ENCODE measurements at regions not wholly inside any gene's neighbourhood (a gene's known extent, or its start where the extent isn't known, plus 50 kb on each side); places are given as distances from the start of the nearest gene placed in this dataset.

DNA sequence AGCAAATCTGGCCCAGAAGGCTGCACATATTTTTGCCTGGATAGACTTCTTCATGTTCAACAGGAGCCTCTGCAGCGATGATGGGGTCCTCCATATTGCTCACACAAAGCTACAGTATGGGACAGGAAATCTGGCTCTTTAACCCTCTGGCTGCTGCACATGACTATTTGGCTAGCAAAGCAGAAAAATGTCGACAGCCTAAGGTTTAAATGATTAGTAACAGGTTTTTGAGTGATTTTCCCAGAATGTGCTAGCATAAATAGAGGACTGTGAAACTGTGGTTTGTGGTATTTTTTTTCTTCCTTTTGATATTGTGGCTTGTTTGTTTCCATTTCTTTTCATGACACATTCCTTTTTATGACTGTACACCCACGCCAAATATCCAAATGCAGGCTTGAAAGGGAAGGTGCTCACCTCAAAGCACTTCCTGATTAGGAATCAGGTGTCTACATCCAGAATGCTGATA lies 120.2 kb upstream of the GK2 start:
- no peak for DNase-seq

DNA sequence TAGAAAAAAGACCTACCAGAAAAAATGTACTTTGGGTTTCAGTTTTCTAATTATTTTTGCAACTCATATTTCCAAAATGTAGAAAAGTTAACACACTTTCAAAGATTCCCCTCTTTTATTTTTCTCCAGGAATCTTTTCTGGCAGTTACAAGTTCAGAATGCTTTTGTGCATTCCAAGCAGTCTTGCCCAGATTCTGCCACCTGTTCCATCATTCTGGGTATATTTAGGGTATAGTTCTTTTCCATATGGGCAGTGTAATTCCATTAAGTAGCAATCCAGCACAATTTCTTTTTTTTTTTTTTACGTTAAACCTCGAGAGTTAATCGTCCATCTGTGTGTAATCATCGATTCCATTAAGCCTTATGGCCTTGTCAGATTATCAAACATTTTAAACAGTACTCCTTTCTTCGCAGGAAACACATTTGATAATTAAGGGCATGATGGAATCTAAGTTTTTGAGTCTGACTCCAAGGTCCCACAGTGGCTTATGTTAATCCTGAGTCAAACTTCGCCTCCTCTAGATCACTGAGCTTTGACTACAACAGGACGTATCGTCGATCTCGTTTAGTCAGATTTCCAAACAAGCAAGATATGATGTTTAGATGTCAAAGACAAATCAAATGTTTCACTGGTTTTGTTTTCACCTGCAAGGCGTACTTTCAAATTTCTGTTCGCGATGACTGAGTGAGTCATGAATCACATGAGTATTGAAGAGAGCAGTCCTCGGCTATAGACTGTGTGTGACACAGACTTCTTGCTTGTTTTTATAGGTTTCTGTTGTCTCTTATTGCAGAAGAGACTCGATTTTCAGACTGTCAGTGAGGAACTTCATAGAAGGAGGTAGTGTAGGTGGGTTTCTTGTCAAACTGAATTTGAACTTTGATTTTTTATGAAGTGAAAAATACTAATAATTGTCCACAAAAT lies 118.9 kb upstream of the GK2 start:
- DNase-seq: peak; percentile 2

DNA sequence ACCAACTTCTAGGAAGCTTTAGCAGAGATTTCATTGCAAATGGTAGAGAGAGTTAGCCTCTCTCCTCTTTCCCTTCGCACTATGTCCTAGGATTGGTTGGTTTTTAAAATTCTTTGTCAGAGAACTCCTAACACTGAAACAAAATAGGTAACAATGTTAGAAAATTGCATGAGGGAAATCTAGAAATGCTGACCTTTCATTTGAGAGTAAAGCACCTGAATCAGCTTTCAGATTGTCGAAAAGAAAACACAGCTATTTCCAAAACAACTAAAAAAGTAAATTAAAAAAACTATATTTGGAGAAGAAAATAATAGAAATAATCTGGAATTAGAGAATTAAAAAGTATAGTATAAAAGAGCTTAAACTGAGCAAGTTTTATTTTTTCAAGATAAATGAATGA lies 108.1 kb upstream of the GK2 start:
- no peak for DNase-seq

DNA sequence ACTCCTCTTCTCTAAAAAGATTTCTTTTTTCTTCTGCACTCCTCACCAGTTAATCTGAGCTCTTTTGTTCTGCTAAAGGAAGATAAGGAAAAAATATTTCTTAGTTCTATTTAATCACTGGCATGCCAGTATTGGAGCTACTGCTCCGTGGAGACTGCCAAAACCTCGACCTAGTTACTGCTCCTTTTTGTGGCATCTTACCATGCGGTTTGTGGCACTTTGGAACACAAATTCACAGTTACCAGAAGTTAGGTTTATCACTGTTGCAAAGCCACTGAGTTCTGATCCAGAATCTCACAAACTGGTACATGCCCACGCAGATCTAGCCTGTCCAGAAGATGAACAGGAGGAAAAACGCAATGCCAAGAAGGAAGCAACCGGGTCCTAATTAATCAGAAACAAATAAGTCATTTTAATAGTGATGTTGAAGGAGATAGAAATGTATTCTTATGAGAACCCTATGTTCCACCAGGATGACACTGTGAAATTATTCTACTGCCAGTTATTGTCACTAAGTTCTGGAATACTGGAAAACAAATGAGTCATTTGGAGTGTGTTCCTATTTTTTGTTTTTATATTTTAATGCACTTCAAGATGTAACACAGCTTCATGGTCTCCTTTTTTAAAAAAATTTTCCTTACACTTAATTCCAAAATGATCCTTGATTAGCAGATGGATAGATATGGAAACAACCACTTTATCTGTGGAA lies 106.7 kb upstream of the GK2 start:
- DNase-seq: no peak

DNA sequence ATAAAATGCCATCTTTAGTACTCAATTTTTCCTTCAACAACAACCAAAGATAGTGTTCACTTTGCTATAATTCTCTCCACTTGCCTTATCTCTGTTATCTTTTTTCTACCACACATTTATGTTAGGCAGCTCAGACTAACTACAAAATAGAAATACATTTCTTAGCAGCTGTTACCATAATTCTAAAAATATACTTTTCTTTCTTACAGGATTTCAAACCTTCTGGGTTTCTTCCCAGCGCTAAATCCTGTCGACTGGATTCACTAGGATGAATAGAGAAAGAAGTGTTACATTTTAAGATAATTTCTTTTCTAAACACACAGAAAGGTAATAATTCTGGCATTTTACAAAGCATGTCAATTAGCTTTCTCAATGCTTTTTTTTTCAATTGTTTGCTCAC lies 105.5 kb upstream of the GK2 start:
- DNase-seq: no peak

DNA sequence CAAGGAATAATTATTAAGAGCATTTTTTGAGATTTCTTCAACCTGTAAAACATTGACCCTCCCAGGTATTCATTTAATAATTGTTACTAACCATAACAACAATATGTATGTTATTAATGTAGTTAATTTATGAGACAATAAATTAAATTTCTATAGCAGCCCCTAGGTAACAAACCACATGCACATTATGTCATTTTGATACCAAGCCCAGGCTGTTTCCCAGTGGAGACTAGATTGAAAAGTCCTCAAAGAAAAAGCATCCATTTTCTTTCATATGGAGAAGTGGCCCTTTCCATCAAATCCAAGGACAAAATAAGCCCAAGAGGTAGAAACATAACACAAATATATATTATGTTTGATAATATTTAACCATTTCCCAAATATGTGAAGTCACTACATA lies 104.3 kb upstream of the GK2 start:
- DNase-seq: no peak

DNA sequence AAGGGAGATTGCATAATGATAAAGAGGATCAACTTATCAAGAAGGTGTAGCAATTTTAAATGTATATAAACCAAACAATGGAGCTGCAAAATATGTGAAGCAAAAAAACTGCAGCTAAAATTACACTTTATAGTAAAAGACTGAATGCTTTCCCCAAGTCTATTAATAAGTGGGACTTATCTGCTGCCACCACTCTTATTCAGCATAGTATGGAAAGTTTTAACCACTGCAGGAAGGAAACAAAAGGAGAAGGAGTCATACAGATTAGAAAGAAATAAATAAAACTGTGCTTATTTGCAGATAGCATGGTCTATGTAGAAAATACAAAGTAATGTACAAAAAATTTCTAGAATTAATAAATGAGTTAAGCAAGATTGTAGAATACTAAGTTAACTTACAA lies 94.1 kb upstream of the GK2 start:
- DNase-seq: no peak

DNA sequence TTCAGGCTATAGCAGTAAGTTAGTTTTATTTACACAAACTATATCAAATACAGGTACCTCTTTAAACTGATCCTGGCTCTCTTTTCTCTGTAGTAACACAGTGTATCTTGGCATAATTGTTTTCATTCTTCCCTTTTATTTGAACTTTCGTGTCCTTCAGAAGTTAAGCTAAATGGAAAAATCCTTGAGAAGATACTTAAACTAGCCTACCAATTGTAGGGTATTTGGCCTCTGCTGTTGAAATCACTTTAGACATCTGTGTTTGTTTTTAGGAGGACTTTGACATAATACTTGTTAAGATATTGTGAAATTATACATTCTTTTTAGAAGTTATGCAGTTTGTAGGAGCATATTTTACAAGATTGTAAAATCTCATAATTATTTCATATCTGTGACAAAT lies 90.3 kb upstream of the GK2 start:
- no peak for DNase-seq

DNA sequence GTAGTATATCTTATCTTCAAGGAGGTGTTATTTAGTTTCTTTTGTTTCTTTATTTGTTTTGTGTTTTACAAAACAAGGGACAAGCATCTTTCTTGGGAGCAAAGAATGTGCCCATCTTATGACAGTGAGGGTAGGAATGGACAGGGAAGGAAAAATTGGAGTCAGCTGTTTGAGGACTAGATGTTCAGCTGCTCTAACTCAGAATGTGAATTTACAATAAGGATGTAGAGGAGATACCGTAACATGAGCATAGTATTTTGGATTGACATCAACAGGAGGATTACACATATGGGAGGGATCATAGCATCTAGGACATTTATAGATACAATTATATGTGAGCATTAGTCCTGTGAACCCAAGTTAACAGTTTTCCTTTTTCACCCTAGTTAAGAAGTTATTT lies 89.0 kb upstream of the GK2 start:
- no peak for DNase-seq

DNA sequence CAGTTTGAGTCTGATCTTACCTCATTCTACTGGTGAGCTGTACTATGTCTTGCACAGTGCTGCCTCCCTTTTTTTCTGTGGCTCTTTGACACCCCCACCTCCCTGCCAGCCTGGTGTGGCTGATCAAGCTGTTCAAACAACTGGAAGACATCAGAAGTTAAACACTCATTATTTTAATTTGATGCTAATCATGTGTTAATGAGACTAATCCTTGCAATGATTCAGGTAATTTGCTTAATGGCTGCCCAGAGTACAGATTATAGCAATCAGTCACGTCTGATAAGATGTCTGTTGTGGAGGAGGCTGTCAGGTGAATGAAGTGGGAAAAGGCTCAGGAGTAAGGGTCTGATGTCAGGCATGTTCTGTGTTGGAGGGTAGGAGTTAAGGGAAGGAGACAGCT lies 87.4 kb upstream of the GK2 start:
- DNase-seq: no peak

DNA sequence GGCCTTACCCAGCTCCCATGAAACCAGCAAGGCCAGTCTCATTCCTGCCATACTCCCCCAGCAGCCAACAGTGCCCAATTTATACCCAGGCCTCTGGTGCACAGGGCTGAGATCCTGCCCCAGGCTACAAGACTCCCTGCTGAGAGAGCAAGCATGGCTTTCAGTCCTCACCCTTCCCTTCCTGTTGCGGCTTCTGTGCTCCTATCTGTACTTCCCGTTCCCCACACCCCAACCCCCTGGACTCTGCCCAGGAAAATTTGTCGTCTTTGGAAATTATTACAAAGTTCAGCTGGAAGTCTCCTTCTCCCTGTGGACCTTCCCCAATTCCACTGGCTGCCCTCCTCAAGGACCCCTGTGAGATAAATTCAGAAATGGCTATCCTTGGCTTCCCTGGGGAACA lies 84.1 kb upstream of the GK2 start:
- DNase-seq: no peak

DNA sequence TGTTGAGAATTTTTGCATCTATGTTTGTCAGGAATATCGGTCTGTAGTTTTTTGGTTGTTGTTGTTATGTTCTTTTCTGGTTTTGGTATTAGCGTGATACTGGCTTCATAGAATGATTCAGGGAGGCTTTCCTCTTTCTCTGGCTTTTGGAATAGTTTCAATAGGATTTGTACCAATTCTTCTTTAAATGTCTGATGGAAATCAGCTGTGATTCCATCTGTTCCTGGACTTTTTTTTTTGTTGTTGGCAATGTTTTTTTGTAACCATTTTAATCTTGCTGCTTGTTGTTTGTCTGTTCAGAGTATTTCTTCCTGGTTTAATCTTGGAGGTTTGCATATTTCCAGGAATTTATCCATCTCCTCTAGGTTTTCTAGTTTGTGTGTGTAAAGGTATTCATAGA lies 81.5 kb upstream of the GK2 start:
- DNase-seq: no peak

DNA sequence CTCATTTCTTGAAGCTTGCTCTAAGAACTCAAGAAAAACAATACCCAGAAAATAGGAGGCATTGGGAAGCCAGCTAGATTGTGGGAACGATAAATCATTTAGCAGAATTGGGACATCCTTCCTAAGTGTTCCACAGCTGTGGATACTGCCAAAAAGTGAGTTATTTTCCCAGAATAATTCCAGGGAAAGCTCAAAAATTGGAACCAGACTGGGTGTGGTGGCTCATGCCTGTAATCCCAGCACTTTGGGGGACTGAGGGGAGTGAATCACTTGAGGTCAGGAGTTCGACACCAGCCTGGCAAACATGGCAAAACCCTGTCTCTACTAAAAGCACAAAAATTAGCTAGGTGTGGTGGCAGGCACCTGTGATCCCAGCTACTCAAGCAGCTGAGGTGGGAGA lies 68.2 kb upstream of the GK2 start:
- no peak for DNase-seq

DNA sequence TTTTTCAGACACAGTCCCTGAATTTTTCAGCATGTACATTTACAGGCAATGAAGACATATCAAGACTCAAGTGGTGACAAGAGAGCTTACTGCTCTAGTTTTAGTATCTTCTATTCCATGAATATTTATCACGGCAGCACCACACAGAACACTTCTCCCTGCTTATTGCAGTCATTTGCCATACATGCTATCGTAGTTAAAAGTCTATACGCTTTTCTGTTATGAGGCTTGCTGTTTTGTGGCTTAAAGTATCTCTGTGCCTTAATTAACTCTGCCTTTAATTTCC lies 65.4 kb upstream of the GK2 start:
- no peak for DNase-seq

DNA sequence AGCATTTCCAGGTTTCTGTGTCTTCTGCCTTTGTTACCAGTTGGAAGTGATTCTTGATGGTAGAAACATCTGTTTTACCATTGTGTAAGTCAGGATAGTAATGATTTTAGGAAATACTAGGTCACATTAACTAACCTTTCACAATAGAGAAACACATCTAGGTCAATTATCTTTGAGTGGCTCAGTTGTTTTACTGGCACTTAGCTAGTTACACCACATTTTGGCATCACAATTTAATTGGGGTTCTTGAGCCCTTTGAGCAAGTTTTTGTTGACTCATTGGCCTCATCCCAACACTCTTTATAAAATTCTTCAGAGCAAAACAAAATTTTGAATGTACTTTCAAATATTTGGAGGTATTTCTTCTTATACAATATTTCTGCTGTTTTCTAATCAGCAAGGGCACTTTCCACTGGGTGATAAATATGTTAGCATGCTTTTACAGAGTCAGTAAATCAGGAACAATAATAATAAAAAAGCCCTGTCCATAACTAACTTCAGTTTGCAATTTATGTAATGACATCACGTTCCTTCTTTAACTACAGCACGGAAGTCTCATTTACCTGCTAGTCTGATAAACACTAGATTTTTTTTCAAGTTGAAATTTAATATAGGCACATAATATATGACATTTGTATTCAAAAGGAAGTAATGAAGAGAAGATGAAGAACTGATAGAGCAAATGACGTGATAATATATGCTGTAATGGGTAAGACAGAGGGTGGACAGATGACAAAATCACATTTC lies 64.8 kb upstream of the GK2 start:
- DNase-seq: no peak

DNA sequence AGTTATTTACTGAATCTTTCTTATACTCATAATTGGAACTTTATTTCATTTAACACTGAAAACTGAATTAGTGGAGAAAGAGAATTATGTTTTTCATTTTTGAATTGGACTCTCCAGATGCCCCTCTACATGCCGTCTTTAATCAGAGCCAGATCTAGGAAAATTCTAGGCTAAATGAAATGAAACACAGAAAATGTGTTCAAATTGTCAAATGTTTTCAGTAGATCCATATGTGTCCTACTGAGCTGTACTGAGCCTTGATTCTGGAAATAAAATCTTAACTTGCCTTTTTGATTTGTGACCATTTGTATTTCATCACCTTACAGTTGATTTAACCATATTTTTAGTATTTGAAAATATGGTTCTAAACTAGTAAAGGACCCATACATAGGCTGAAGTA lies 64.0 kb upstream of the GK2 start:
- DNase-seq: no peak

DNA sequence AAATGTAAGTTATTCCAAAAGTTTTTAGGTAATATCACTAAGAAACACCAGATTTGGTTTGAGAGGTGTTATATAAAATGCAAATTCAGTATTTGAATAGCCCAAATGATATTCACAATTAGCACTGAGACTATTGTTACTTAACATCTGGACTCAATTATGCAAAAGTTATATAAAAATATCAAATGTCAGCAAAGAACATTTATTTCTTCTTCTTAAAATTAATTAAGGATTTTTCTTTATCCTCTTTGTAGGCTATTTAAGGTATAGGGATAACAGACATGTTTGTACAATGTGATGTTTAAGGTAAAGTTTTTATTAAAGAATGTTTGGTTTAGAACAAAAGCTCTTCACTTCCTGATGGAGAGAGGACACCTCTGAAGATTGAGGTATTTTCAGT lies 63.3 kb upstream of the GK2 start:
- no peak for DNase-seq

DNA sequence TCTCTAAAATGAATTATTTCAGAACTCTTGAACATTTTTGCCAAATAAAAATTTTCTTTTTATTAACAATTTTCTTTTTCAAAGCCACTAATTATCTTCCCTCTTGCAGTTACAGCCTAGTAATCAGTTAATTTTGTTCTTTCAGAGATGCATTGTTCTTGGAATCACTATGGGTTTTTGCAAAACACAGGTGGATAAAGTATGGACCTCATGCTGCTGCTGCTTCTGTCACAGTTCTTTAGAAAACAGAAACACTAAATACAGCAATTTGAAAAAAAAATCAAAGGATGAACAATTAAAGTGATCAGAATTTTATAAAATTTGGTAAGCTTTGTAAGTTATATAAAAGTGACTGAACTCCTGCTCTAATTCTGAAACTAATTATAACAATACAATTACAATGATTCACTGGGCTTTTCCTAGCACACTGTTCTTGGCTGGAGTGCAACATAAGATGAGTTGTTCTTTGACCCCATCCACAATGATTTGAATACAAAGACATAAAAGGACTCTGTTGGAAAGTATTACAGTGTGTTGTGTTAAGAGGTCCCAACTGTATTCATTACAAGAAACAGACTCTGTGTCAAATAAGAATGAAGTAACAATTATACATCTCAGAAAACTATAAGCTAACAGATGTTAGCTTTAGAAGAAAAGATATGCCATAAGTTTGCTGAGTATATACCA lies 59.4 kb upstream of the GK2 start:
- DNase-seq: peak; percentile 23

DNA sequence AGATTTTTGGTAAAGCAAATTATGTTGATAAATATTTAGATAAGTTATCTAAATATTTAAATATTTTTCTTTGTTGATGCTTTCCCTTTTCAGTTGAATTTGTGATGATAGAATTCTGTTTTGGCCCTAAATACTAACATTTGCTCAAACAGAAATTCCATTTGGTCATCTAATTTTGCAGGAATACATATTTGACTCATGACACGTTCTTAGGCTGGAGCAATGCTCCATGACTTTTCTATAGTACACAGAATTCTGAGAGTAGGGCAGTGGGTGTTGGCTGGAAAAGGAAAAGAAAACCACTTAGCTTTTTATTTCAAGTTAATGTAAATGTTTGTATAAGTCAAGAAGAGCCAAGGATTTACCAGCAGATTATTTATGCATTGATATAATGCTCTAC lies 58.6 kb upstream of the GK2 start:
- DNase-seq: no peak
